ENCODE measurements at regions not wholly inside any gene's neighbourhood (a gene's known extent, or its start where the extent isn't known, plus 50 kb on each side); places are given as distances from the start of the nearest gene placed in this dataset.

DNA sequence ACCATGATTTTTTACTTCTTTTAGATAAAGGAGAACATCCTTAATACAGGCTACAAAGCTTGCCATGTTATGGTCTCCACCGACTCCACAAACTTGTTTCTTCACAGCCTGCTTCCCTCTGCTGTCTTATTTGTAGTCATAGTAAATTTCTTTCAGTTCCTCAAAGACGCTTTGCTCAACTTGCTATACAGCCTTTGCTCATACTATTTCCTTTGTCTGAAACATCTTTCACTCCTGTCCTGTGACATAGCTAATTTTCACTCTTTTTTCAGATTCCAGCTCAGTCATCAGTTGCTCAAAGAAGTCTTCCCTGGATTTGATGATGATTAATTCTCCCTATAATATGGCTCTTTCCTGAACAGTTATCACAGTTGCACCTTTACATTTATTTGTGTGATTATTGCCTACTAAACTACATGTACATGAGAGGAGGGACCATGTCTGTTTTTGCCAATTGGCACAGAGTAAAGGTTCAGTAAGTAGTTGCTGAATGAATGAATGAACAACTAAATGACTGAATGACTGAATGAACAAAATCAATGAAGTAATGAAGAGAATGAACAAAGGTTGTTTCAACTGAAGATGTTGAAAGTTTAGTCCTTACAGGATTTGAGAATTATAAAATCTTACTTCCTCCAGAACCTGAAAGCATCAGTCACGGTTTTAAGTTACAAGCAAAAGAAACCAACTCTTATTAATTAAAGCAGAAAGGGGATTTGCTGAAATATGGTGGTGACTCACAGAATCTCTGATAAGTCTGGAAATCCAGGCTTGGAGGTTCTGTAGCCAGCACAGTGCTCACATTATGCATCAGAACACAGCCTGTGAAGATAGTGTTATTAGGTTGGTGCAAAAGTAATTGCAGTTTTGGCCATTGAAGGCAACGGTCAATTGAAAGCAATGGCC lies 186.4 kb upstream of the FAM98A start:
- ChIA-PET POLR2A (interaction anchor here (0.5 kb wide), 1 partner anchor 60 kb away, joined by 4 read pairs; no protein-coding TSS in a partner anchor), CTCF (interaction anchor here (1.2 kb wide), 1 partner anchor 165 kb away, joined by 3 read pairs; no protein-coding TSS in a partner anchor), SMC1A (ENCODE audit: uncharacterized antibody, unreplicated experiment) (interaction anchor here (0.7 to 1.2 kb wide), 3 partner anchors 12 to 138 kb away, joined by 3 read pairs; no protein-coding TSS in a partner anchor), RAD21 (ENCODE audit: unreplicated experiment) (no interaction called here)
- FAIRE-seq = peak; percentile 94
- Histone ChIP-seq H3K79me2 (ENCODE audit: control insufficient read depth, insufficient read depth, low read length) (no peaks in the 10 kb centered on the region), H4K20me1 (ENCODE audit: control insufficient read depth, insufficient read depth) (no peaks in the 10 kb centered on the region), H3K27me3 (replicated peaks in 1 of 2; ENCODE audit: control insufficient read depth in 2 of 2, insufficient read depth in 2 of 2, low read length in 1 of 2) (no peaks in the 10 kb centered on the region), H3K27ac (ENCODE audit: control insufficient read depth, insufficient read depth) (peak overlapping the region; percentile 71), H3K36me3 (ENCODE audit: control insufficient read depth in 2 of 2, insufficient read depth in 2 of 2, low read length in 1 of 2) (no peaks in the 10 kb centered on the region), H3K4me2 (ENCODE audit: control insufficient read depth, insufficient read depth) (peak overlapping the region; percentile 77), H3K9ac (ENCODE audit: control insufficient read depth, insufficient read depth, low read length) (no peak overlapping the region), H3K4me1 (ENCODE audit: control insufficient read depth, insufficient read depth, low read length) (peaks cover 23% of the 10 kb centered on the region), H3K4me3 (peak overlapping the region; percentile 15; the same call in 1 of the 2 replicates), H3K9me3 (replicated peaks; ENCODE audit: control insufficient read depth, insufficient read depth, low read length) (no peaks in the 10 kb centered on the region), H2AFZ (ENCODE audit: control insufficient read depth, low read depth, low read length) (peak overlapping the region; percentile 12; the same call in 1 of the 2 replicates)
- DNase-seq (ENCODE audit: low read depth, low spot score) = peak; percentile 44
- BruUV-seq (replicated peaks) = no TSS peak
- ATAC-seq = peak; percentile 94
- in situ Hi-C loops (cut with MboI) (no loop called here), intact Hi-C loops (cut with micrococcal nuclease; ENCODE audit: unreplicated experiment) (no loop called here)
- 23% methylated on average over 4 of the region's 4 CpGs for WGBS (ENCODE audit: insufficient coverage, insufficient replicate concordance, low lambda C conversion rate, missing lambda C conversion rate)
- TF ChIP-seq NFYA (IDR thresholded peaks at IDR 0.05; ENCODE audit: borderline replicate concordance, low read depth, low read length) (no peak), CREM (IDR thresholded peaks at IDR 0.05; ENCODE audit: low read depth) (peak; percentile 28; the same call in 1 of the 2 replicates), ASH2L (IDR thresholded peaks at IDR 0.05; ENCODE audit: borderline replicate concordance, low read depth) (no peak), ZNF24 (IDR thresholded peaks at IDR 0.05) (peak; percentile 97), SUZ12 (IDR thresholded peaks at IDR 0.05; ENCODE audit: unreplicated experiment) (no peak), BRCA1 (IDR thresholded peaks at IDR 0.05; ENCODE audit: low read depth, low read length) (no peak), POU2F2 (IDR thresholded peaks at IDR 0.05; ENCODE audit: borderline replicate concordance, low read depth, low read length) (no peak), IKZF1 (conservative IDR thresholded peaks at IDR 0.05) (peak; percentile 51), SMAD5 (IDR thresholded peaks at IDR 0.05; ENCODE audit: low read depth) (no peak), CREB1 (IDR thresholded peaks at IDR 0.05; ENCODE audit: low read depth) (0 out of 2 replicates have a peak, but pooled peaks have one; percentile 12), RBBP5 (conservative IDR thresholded peaks at IDR 0.05) (no peak), GABPA (IDR thresholded peaks at IDR 0.05; ENCODE audit: low read depth) (no peak), BCL11A (IDR thresholded peaks at IDR 0.05; ENCODE audit: low read depth, low read length) (no peak), JUNB (IDR thresholded peaks at IDR 0.05) (no peak), CHD4 (IDR thresholded peaks at IDR 0.05) (0 out of 2 replicates have a peak, but pooled peaks have one; percentile 32), CBX5 (IDR thresholded peaks at IDR 0.05; ENCODE audit: low read depth) (no peak), NR2C2 (IDR thresholded peaks at IDR 0.05; ENCODE audit: borderline replicate concordance, control insufficient read depth, insufficient read length, low read depth) (no peak), ZNF217 (IDR thresholded peaks at IDR 0.05) (0 out of 2 replicates have a peak, but pooled peaks have one; percentile 25), HCFC1 (IDR thresholded peaks at IDR 0.05; ENCODE audit: low read length) (no peak), NFYB (IDR thresholded peaks at IDR 0.05; ENCODE audit: insufficient read depth, low read depth, low read length) (no peak)
- TF ChIP-seq, protein P1, sequence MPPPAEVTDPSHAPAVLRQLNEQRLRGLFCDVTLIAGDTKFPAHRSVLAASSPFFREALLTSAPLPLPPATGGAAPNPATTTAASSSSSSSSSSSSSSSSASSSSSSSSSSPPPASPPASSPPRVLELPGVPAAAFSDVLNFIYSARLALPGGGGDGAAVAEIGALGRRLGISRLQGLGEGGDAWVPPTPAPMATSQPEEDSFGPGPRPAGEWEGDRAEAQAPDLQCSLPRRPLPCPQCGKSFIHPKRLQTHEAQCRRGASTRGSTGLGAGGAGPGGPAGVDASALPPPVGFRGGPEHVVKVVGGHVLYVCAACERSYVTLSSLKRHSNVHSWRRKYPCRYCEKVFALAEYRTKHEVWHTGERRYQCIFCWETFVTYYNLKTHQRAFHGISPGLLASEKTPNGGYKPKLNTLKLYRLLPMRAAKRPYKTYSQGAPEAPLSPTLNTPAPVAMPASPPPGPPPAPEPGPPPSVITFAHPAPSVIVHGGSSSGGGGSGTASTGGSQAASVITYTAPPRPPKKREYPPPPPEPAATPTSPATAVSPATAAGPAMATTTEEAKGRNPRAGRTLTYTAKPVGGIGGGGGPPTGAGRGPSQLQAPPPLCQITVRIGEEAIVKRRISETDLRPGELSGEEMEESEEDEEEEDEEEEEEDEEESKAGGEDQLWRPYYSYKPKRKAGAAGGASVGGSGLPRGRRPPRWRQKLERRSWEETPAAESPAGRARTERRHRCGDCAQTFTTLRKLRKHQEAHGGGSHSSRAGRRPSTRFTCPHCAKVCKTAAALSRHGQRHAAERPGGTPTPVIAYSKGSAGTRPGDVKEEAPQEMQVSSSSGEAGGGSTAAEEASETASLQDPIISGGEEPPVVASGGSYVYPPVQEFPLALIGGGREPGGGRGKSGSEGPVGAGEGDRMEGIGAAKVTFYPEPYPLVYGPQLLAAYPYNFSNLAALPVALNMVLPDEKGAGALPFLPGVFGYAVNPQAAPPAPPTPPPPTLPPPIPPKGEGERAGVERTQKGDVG (CRISPR knock-in tag; IDR thresholded peaks at IDR 0.05) = no peak
- TF ChIP-seq, protein P2, sequence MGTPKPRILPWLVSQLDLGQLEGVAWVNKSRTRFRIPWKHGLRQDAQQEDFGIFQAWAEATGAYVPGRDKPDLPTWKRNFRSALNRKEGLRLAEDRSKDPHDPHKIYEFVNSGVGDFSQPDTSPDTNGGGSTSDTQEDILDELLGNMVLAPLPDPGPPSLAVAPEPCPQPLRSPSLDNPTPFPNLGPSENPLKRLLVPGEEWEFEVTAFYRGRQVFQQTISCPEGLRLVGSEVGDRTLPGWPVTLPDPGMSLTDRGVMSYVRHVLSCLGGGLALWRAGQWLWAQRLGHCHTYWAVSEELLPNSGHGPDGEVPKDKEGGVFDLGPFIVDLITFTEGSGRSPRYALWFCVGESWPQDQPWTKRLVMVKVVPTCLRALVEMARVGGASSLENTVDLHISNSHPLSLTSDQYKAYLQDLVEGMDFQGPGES (IDR thresholded peaks at IDR 0.05) = no peak

Measured in GM12878 (cell line).